Activated CD8-positive, alpha-beta memory T cell treated with anti-CD3 and anti-CD28 coated beads, Interleukin-2, amount 50 U/mL, for 4 hours (primary cell): ENCODE measurements at regions not wholly inside any gene's neighbourhood (a gene's known extent, or its start where the extent isn't known, plus 50 kb on each side); places are given as distances from the start of the nearest gene placed in this dataset.
"Not testable (repeated sequence)": the region's sequence is repeated elsewhere in the genome, so short reads cannot be mapped to it uniquely, and the experiment has no call there.

Experiments
- DNase-seq: peaks from one replicate; pipeline ENCODE4 v3.0.0-alpha.2; 2020

DNA sequence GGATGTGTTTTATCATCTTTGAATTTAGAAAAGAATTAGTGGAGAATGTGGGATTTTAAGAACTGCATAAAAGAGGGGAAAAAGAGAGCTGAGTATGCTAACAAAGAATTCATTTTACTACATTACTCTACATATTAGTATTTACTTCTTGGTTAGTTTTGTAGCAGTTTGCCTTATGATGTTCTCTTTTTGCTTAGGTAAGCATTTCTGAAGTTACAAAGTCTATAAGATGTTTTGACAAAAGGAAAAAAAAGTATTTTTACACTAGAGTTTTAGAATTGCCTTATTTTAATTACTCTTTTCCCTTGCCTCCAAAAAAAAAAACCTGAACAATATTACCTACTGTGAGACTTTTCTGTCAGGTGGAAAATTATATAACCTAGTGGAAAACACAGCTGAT, 739.5 kb upstream of the SLC39A10 start:
- DNase-seq, result no peak

DNA sequence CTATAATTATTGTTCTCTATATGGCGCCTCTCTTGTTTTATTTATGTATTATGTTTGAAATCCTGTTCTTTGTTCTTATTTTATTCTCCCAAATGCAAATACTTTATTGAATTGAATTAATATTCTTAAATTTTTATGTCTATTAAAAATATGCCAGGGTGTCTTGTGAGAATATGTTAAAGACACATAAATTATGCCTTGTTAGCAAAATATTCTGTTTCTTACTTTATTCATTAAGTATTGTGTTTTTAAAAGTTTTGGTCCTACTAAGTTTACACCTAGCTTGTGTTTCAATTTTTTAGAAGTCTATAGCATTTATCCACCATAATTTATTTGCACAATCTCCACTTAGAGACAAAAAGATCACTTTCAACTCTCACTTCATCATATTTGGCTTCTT, 741.5 kb upstream of the SLC39A10 start:
- no peak for DNase-seq

DNA sequence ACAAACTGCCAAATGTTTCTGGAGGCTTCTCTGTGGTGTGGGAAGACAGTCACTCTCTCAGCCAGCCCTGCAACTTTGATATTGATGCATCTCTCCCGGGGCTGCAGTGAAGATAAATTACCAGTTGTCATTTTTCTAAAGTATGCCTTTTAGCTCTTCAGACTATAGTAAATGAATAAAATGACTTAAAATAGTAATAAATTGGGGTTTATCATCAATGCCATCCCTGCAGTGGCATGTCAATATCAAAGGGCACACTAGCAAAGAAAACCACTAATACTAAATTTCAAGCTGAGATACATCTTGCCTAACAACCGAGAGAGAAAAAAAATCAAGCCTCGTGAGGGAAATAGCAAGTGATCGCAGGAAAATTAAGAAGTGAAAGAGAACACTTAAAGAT, 749.5 kb upstream of the SLC39A10 start:
- no peak for DNase-seq

DNA sequence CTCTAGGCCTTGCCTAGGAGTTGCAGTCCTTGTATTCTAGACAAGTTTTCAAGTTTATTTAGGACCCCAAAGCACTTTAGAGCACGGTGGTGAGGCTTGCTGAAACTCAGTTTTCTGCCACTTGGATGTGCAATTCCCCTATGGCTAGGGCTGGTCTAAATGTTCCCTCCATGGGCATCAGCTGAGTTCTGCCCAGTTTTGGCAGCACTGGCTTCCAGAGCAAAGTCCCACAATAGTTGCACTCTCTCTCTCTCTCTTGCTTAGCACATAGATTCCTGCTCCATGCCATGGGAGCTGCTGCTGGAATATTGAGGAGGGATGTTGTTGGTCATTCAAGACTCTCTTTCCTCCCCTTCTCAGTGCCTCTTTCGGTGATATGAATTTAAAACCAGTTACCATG, 760.2 kb upstream of the SLC39A10 start:
- DNase-seq, result no peak

DNA sequence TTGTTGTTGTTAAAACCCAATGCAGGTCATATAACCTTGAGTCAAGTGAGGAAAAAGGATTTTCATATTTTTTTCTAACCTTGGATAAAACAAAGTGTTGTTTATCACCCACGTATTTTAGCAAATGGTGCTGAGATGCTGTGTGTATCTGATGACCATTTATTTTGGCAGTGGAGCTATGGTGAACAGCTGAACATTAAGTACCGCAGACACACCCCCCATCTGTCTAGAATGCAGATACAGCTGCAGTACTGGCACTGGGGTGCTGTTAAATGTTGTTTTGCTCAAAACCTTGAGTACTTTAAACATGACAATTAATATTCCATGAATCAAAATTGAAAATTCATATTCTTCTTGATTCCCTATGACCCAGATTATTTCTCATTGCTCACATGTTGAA, 773.3 kb upstream of the SLC39A10 start:
- DNase-seq, result no peak

DNA sequence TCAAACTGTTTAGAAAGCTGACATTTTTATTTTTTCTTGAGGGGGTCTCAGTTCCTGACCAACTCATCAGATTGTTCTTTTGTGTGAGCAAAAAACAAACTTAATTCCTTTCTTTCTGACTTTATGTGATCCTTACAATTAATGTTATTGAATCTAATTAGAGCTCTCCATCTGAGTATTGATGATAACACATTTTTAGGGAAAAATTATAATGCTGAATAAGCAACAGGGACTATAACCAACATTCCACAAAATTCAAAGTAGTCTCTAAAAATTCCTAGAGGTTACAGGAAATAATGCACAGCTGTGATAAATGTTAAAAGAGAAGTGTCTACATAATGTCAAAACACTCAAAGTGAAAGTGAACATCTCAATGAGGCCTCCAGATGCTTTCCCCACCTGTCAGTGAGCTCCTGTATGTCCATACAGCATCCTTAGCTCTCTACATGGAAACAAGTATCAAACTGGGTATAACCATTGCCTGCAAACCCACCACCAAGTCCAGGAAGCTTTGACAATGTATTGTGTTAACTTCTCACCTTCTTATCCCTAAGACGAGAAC, 786.0 kb upstream of the SLC39A10 start:
- DNase-seq, result no peak

DNA sequence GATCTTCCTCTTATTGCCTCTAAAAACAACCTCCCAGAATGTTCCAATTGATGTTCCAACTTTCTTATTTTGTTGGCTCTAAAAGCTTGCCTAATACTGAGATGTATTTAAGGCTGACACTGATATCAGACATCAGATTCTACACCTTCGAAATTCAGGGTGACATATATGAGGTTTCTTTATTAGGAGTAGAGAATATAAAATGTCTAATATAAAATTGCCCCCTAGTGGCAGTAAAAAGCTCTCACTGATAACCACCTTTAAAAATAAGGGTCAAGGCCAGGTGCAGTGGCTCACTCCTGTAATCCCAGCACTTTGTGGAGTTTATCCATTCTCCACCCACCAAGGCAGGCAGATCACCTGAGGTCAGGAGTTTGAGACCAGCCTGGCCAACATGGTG, 789.7 kb upstream of the SLC39A10 start:
- no peak for DNase-seq

DNA sequence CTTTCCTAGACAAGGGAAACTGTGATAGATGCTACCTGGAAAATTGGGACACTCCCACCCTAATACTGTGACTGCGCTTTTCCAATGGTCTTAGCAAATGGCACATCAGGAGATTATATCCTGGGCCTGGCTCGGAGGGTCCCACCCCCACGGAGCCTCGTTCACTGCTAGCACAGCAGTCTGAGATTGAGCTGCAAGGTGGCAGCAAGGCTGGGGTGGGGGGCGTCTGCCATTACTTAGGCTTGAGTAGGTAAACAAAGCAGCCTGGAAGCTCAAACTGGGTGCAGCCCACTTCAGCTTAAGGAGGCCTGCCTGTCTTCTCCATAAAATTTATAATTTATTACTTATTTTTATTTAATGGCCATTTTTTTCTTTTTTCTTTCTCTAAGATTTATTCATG, 802.1 kb upstream of the SLC39A10 start:
- DNase-seq, result no peak

DNA sequence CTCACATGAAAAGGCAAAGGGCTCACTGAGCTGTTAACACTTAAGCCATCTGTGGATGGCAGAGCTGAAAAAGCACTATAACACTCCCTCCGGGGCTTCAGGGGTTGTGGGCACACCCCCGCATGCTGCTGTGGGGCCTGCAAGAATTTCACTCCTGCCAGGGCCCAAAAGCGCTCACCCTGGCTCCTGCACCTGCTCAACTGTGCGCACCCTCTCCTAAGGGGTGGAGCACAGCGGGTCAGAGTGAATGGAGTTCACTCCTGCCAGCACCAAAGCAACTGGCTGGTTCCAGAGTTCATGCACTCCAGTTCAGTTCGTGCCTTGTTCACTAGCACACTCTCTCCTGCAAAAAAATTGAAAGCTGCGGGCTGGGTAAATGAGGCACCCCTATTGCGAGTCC, 814.2 kb upstream of the SLC39A10 start:
- no peak for DNase-seq

DNA sequence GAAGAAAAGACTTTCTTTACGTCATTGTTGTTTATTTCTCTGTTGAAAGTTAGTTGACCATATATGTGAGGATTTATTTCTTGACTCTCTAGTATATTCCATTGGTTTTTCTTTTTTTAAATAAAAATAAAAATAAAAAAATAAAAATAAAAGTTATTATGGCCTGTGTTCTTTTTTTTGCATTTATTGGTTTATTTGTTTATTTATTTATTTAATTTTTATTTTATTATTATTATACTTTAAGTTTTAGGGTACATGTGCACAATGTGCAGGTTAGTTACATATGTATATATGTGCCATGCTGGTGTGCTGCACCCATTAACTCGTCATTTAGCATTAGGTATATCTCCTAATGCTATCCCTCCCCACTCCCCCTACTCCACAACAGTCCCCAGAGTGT, 822.7 kb upstream of the SLC39A10 start:
- DNase-seq, result not testable (repeated sequence)

DNA sequence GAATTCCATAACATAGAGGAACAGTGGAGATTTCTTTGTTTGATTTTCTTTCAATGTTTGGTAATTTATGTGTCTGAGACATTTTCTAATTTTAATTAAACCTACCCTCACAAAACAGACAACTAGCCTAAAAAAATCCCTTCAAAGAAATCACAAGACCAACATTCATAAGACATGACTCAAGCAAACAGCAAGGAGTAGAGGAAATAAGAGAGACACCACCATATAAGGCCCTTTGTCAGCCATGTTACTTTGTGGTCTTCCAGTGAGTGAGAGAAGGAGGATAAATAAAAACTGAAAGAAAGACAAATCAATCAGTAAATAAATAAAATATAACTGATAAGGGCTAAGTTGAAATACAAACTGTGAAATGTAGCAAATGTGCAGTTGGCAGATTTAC, 830.8 kb upstream of the SLC39A10 start:
- DNase-seq, result no peak

DNA sequence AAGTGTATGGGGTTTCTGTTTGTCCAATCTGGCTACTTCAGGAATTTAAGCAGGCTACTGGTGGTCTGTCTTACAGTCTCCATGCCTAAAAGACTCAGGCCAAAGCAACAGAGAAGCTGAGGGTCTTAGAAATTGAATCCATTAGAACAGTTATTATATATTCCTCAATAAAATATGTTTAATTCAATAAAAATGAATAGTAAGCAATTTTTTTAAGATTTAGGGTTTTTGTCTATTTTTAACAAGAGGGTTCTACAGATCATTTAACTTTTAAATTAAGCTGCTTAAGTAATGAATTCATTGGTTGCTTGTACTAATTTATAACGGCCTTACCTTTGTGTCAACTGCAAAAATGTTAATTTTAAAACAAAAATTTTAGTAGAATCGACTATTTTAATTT, 832.6 kb upstream of the SLC39A10 start:
- no peak for DNase-seq

DNA sequence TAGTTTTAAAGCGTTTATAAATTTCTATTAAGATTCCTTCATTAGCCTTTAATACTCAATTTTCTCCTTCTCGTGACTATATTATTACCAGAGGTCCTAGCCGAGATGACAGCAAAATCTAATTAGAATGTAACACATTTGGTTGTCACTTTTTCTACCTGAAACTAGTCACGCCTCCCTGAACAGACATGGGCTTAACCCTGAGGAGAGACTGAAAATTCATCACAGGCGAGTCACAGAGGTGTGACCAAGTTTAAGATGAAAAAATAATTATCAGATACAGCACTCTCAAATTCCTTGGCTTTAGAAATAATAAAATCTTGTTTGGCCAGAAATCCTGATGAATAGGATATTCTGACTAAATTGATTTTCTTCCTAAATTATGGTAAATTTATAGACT, 834.4 kb upstream of the SLC39A10 start:
- no peak for DNase-seq

DNA sequence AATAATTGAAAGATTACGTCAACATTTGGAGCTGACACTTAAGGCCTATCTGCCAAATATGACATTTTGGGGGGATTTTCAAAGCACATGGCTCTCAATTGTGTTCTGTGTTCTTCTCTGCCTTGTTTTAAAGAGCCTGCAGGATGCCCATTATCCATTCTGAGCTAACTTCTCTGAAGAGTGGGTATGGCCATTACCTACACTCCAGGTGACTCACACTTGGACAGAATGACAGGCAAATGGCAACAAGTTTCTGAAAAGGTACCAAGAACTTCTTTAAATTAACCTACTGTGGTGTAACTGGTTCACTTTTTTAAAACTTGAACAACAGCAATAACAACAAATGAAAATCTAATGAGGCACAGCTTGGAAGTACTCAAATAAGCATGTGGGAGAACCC, 834.9 kb upstream of the SLC39A10 start:
- DNase-seq, result no peak

DNA sequence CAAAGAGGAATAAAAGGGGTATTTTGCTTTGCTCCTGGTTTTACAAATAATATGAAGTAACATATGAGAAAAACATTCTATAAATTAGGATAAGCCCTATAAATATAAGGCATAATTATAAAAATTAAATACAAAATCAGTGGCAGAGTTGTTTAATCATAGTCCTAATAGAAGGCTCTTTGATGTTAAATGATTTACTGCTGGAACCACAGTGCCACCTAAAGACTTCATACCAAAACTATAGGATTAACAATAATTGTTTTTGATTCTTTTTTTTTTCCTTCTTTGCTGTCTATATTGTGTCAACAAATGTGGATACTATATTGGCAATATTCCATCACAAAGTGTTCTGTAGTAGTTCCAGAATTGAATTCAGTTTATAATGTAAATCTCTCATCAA, 837.7 kb upstream of the SLC39A10 start:
- no peak for DNase-seq

DNA sequence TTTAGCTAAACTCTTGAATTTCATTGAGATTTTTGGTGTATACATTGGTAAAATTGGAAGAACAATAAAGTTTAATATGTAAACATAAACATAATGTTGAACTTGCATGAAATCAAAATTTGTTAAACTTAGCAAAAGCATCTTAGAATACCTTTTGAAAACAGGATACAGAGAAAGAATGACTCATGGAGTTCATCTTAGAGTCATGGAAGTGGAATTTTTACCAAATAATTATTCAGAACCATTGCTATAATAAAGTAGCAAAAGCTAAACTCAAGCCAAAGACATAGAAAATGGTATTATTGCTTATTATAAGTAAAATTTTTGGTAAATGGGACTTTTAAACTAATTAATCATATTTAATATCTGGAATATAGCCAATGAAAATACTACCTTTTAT, 841.6 kb upstream of the SLC39A10 start:
- DNase-seq, result no peak

DNA sequence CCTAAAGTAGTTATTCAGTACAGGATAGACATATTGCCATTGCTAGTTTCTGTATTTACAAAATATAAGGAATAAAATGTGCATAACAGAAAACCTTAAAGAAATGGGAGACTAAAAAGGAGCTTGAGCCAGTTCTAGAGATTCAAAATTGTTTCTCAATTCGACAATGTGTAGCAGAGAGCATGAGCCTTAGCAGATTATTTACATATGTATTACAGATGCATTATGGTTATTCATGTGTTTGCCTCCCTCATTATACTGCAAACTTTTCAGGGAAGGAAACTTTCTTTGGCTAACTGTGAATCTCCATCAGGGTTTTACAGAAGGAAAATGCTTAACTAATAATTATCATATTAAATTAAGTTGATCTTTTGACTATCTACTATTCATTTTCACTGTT, 854.4 kb upstream of the SLC39A10 start:
- no peak for DNase-seq

DNA sequence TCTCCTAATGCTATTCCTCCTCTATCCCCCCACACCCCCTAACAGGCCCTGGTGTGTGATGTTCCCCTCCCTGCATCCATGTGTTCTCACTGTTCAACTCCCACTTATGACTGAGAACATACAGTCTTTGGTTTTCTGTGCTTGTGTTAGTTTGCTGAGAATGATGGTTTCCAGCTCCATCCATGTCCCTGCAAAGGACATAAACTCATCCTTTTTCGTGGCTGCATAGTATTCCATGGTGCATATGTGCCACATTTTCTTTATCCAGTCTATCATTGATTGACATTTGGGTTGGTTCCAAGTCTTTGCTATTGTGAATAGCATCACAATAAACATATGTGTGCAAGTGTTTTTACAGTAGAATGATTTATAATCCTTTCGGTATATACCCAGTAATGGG, 870.0 kb upstream of the SLC39A10 start:
- DNase-seq, result not testable (repeated sequence)

DNA sequence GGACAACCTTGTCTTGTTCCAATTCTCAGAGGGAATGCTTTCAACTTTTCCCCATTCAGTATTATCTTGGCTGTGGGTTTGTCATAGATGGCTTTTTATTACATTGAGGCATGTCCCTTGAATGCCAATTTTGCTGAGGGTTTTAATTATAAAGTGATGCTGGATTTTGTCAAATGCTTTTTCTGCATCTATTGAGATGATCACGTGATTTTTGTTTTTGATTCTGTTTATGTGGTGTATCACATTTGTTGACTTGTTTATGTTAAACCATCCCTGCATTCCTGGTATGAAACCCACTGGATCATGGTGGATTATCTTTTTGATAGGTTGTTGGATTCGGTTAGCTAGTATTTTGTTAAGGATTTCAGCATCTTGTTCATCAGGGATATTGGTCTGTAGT, 885.6 kb upstream of the SLC39A10 start:
- not testable (repeated sequence) for DNase-seq

DNA sequence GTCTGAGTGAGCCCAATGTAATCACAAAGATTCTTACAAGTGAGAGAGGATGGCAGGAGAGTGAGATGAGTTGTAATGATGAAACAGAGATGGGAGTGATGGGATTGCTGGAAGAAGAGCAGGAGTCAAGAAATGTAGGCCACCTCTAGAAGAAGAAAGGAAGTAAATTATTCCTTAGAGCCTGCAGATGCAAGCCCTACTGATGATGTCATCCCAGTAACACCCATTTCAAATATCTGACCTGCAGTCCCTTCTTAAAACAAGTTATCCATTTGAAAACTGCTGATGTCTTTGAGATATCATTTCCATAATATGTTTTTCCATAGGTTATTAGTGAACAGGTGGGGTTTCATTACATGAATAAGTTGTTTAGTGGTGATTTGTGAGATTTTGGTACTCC, 888.0 kb upstream of the SLC39A10 start:
- no peak for DNase-seq

DNA sequence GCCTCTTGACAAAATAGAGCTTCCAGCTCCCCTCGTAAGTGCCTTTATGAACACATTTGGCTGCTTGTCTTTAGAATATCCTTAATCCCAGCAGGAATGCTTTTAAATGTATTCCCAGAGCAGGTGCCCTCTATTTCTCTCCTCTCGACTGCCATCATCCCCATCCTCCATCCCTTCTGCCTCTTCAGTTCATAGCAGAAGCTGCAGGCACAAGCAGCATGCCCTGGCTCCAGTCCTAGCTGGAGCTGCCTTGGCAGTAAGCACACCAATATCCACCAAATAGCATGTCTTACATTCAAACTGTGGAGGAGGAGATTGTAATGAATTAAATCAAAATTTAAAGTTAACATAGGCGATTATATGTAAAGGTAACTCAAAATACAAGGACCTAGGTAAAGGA, 891.3 kb upstream of the SLC39A10 start:
- DNase-seq, result no peak

DNA sequence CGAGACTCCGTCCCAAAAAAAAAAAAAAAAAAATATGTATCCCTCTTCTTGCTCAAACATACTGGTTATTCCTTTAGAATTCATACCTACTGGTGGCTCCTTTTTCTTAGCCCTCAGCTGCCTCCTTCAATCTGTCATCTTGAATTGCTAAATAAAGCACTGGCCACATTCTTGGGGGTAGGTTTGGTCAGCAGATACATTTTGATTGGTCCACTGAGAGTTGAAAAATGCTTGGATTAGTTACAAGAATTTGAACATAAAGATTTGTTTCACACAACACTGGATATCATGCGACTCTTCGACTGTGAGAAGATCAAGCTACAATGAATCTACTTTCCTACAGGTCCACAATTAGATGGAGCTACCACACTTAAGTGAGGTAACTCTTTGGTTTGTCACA, 906.1 kb upstream of the SLC39A10 start:
- no peak for DNase-seq

DNA sequence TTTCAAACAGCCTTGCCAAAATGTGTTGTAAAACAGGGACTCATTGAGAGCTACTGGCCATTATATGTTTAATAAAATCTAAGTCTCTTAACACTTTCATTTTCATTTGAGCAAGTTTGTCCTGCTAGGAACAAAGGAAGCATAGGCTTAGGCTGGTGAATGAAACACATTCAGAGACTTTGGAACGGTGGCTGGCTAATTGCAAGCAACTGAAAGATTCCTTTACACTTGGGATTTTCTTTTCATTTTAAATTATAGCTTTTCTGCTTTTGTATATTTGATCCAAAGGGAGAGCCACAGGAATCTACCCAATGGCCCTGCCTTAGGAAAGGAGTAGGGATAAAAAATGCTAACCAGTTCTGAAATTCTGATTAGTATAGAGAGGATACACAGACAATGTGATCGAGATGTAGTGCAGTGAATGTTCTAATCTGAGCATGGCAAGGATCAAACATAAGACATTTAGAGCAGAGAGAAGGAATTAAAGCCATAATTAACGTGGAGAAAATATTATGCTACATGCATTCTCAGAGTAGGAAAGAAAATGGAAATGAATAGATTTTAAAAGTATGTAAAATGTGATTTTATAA, 911.4 kb upstream of the SLC39A10 start:
- no peak for DNase-seq

DNA sequence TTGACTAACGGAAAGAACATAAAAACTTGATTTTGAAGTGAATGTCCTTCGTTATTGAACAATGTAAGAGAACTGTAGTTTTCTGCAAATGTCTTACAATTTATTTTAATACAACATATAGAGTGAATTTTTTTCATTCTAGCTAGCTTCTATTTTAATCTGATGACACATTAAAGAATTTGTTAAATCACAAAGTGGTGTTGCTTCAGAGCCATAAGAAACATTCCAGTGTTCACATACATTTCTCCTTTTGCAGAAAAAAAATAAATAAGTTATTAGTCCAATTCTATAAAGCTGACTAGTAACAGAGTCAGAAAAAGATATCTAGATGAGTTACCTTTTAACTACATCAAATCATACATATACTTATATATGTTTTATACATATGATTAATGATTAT, 914.3 kb upstream of the SLC39A10 start:
- no peak for DNase-seq

DNA sequence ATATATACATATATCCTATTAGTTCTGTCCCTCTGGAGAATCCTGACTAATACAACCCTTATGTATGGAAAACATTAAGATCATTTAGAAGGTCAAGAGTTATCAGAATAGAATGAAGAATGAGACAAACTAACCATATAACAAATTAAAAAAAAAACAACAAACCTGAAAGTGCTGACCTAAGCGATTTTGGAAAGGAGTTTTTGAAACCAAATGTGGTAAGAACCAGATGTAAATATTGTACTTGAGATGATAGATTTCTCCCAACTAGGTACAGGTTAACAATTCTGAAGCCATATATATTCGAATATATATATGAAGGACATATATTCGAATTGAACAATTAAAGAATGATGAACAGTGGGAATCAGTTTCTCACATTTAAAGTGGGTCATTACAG, 917.8 kb upstream of the SLC39A10 start:
- no peak for DNase-seq
